GM20000 (cell line): ENCODE measurements at regions not wholly inside any gene's neighbourhood (a gene's known extent, or its start where the extent isn't known, plus 50 kb on each side); places are given as distances from the start of the nearest gene placed in this dataset.

Experiments
- DNase-seq: peaks from one replicate; pipeline ENCODE4 v3.0.0; 2012; ENCODE audit warnings: low spot score
- CTCF ChIP-seq: IDR thresholded peaks from 2 replicates; pipeline ENCODE4 v1.5.1; 2012; ENCODE audit warnings: mild to moderate bottlenecking, control low read depth; ENCODE audit errors: extremely low read depth, missing control alignments

- no peak for DNase-seq
- no peak for TF ChIP-seq CTCF
Observed at GRCh38 chr18:41042866-41043265, 912.2 kb upstream of the PIK3C3 start.

GRCh38 chr18:41038071-41038470 lies 917.0 kb upstream of the PIK3C3 start:
- no peak for TF ChIP-seq CTCF
- no peak for DNase-seq

GRCh38 chr18:41036346-41036745 lies 918.7 kb upstream of the PIK3C3 start:
- DNase-seq, result no peak
- TF ChIP-seq CTCF, result no peak

GRCh38 chr18:41034413-41034812 lies 920.6 kb upstream of the PIK3C3 start:
- no peak for TF ChIP-seq CTCF
- no peak for DNase-seq

- TF ChIP-seq CTCF, result no peak
- DNase-seq, result no peak
Observed at GRCh38 chr18:41025666-41026065, 929.4 kb upstream of the PIK3C3 start.

GRCh38 chr18:41024792-41025191 lies 930.2 kb upstream of the PIK3C3 start:
- DNase-seq, result no peak
- no peak for TF ChIP-seq CTCF

- no peak for TF ChIP-seq CTCF
- no peak for DNase-seq
Observed at GRCh38 chr18:41022484-41022883, 932.5 kb upstream of the PIK3C3 start.
